ENCODE measurements at regions not wholly inside any gene's neighbourhood (a gene's known extent, or its start where the extent isn't known, plus 50 kb on each side); places are given as distances from the start of the nearest gene placed in this dataset.

- H3K9me2 ChIP-seq (replicated peaks; ENCODE audit: insufficient read depth, low read length) = no peaks in the 10 kb centered on the region
- no peaks in the 10 kb centered on the region for H3K36me3 ChIP-seq (ENCODE audit: low read length)
- H2AFZ ChIP-seq (ENCODE audit: low read depth, low read length, severe bottlenecking) = no peak overlapping the region
- H3K9me3 ChIP-seq (ENCODE audit: insufficient read depth, low read length) = no peaks in the 10 kb centered on the region
- no peaks in the 10 kb centered on the region for H4K20me1 ChIP-seq (ENCODE audit: low read depth, low read length)
- H3K4me3 ChIP-seq (ENCODE audit: insufficient read depth, low read length, poor library complexity, severe bottlenecking) = no peak overlapping the region
- no peak overlapping the region for H3K9ac ChIP-seq (ENCODE audit: low read length)
- H3K79me2 ChIP-seq (ENCODE audit: insufficient read depth, low read length) = no peaks in the 10 kb centered on the region
- H3F3A ChIP-seq (ENCODE audit: insufficient read depth) = no peaks in the 10 kb centered on the region
- H3K4me2 ChIP-seq (ENCODE audit: low read depth, low read length, poor library complexity, severe bottlenecking) = no peak overlapping the region
- no peak overlapping the region for H3K27ac ChIP-seq (ENCODE audit: low read depth, low read length)
- no peak for TF ChIP-seq EZH2phosphoT487 (conservative IDR thresholded peaks at IDR 0.05; ENCODE audit: low read length)
- TF ChIP-seq CTCF (IDR thresholded peaks at IDR 0.05; ENCODE audit: insufficient read depth, low read length, poor library complexity, severe bottlenecking) = no peak
- H3K27me3 ChIP-seq (ENCODE audit: low read length) = no peaks in the 10 kb centered on the region
Observed at GRCh38 chr14:38138473-38139138, 69.1 kb upstream of the SSTR1 start.

GRCh38 chr14:38139926-38140325, 67.8 kb upstream of the SSTR1 start:
- Histone ChIP-seq H3K4me2 (ENCODE audit: low read depth, low read length, poor library complexity, severe bottlenecking) (no peak overlapping the region), H3K9ac (ENCODE audit: low read length) (no peak overlapping the region), H3K9me2 (replicated peaks; ENCODE audit: insufficient read depth, low read length) (no peaks in the 10 kb centered on the region; the same call in 1 of the 2 replicates), H3K79me2 (ENCODE audit: insufficient read depth, low read length) (no peaks in the 10 kb centered on the region), H3K4me3 (ENCODE audit: insufficient read depth, low read length, poor library complexity, severe bottlenecking) (no peak overlapping the region), H3F3A (ENCODE audit: insufficient read depth) (no peaks in the 10 kb centered on the region), H2AFZ (ENCODE audit: low read depth, low read length, severe bottlenecking) (no peak overlapping the region), H3K36me3 (ENCODE audit: low read length) (no peaks in the 10 kb centered on the region), H4K20me1 (ENCODE audit: low read depth, low read length) (no peaks in the 10 kb centered on the region), H3K27ac (ENCODE audit: low read depth, low read length) (no peak overlapping the region), H3K9me3 (ENCODE audit: insufficient read depth, low read length) (no peaks in the 10 kb centered on the region), H3K27me3 (ENCODE audit: low read length) (no peaks in the 10 kb centered on the region)
- TF ChIP-seq EZH2phosphoT487 (conservative IDR thresholded peaks at IDR 0.05; ENCODE audit: low read length) (no peak), CTCF (IDR thresholded peaks at IDR 0.05; ENCODE audit: insufficient read depth, low read length, poor library complexity, severe bottlenecking) (no peak)

GRCh38 chr14:38143170-38143569, 64.5 kb upstream of the SSTR1 start:
- Histone ChIP-seq H3K4me3 (ENCODE audit: insufficient read depth, low read length, poor library complexity, severe bottlenecking) (no peak overlapping the region), H3K79me2 (ENCODE audit: insufficient read depth, low read length) (no peaks in the 10 kb centered on the region), H3K9me3 (ENCODE audit: insufficient read depth, low read length) (no peaks in the 10 kb centered on the region), H3K27ac (ENCODE audit: low read depth, low read length) (no peak overlapping the region), H3K9ac (ENCODE audit: low read length) (no peak overlapping the region), H2AFZ (ENCODE audit: low read depth, low read length, severe bottlenecking) (no peak overlapping the region), H3F3A (ENCODE audit: insufficient read depth) (no peaks in the 10 kb centered on the region), H3K9me2 (replicated peaks; ENCODE audit: insufficient read depth, low read length) (no peaks in the 10 kb centered on the region; the same call in 1 of the 2 replicates), H3K36me3 (ENCODE audit: low read length) (no peaks in the 10 kb centered on the region), H4K20me1 (ENCODE audit: low read depth, low read length) (no peaks in the 10 kb centered on the region), H3K4me2 (ENCODE audit: low read depth, low read length, poor library complexity, severe bottlenecking) (no peak overlapping the region), H3K27me3 (ENCODE audit: low read length) (no peaks in the 10 kb centered on the region)
- TF ChIP-seq CTCF (IDR thresholded peaks at IDR 0.05; ENCODE audit: insufficient read depth, low read length, poor library complexity, severe bottlenecking) (no peak), EZH2phosphoT487 (conservative IDR thresholded peaks at IDR 0.05; ENCODE audit: low read length) (no peak)
